Left lung (tissue), 4 donors: ENCODE measurements at regions not wholly inside any gene's neighbourhood (a gene's known extent, or its start where the extent isn't known, plus 50 kb on each side); places are given as distances from the start of the nearest gene placed in this dataset.

Source experiments
- ATAC-seq: fragments of 200-7000 bp; cut with Tn5 transposase; one replicate; pipeline ENCODE4 v1.9.1; 2020; ENCODE audit warnings: moderate library complexity
- DNase-seq, 4 donors: peaks; one replicate each; pipeline ENCODE4 v3.0.0-alpha.2; 2013 to 2020
- H3K27ac ChIP-seq, 2 donors: fragments of 200-600 bp; sonication (generic) in 1 of 2; one replicate each; pipeline versions ENCODE4 v1.5.0 to v1.8.0; 2020 to 2021
- H3K27me3 ChIP-seq, 2 donors: fragments of 200-600 bp; sonication (generic) in 1 of 2; one replicate each; pipeline versions ENCODE4 v1.5.0 to v1.8.0; 2020 to 2021
- H3K36me3 ChIP-seq, 2 donors: fragments of 200-600 bp; sonication (generic) in 1 of 2; one replicate each; pipeline versions ENCODE4 v1.5.0 to v1.8.0; 2020 to 2021
- H3K4me1 ChIP-seq, 2 donors: fragments of 200-600 bp; one replicate each; pipeline ENCODE4 v1.8.0; 2021
- H3K4me3 ChIP-seq, 2 donors: fragments of 200-600 bp; sonication (generic) in 1 of 2; one replicate each; pipeline versions ENCODE4 v1.5.0 to v1.8.0; 2020 to 2021; ENCODE audit warnings: mild to moderate bottlenecking in 1 of 2
- H3K9me3 ChIP-seq, 2 donors: fragments of 200-600 bp; sonication (generic) in 1 of 2; one replicate each; pipeline versions ENCODE4 v1.5.0 to v1.8.0; 2020 to 2021
- intact Hi-C, 2 donors: fragments of 100-400 bp; cut with DNase I; formaldehyde crosslinking; loops; one replicate each; pipeline versions ENCODE4 v1.11.2 to v1.14.2; 2022
- TF ChIP-seq, protein P1 (sequence below), 2 donors: fragments of 200-600 bp; sonication (generic) in 1 of 2; IDR thresholded peaks; one replicate each; pipeline versions ENCODE4 v1.5.0 to v1.8.0; 2021; ENCODE audit warnings: antibody characterized with exemption in 2 of 2
- donor health status: DM: no; HTN: yes; CAD: no.
- donor health status: DM: no; HTN: no; CAD: no.

- Histone ChIP-seq H3K4me3 (no peak overlapping the region), H3K9me3 (no peaks in the 10 kb centered on the region), H3K4me1 (no peaks in the 10 kb centered on the region), H3K36me3 (no peaks in the 10 kb centered on the region), H3K27me3 (peaks cover 0 to 10% of the 10 kb centered on the region in 2 donors), H3K27ac (no peak overlapping the region)
- TF ChIP-seq, protein P1, sequence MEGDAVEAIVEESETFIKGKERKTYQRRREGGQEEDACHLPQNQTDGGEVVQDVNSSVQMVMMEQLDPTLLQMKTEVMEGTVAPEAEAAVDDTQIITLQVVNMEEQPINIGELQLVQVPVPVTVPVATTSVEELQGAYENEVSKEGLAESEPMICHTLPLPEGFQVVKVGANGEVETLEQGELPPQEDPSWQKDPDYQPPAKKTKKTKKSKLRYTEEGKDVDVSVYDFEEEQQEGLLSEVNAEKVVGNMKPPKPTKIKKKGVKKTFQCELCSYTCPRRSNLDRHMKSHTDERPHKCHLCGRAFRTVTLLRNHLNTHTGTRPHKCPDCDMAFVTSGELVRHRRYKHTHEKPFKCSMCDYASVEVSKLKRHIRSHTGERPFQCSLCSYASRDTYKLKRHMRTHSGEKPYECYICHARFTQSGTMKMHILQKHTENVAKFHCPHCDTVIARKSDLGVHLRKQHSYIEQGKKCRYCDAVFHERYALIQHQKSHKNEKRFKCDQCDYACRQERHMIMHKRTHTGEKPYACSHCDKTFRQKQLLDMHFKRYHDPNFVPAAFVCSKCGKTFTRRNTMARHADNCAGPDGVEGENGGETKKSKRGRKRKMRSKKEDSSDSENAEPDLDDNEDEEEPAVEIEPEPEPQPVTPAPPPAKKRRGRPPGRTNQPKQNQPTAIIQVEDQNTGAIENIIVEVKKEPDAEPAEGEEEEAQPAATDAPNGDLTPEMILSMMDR (IDR thresholded peaks at IDR 0.05), result no peak
- intact Hi-C loops, result no loop called here
- ATAC-seq (no peak), DNase-seq (no peak)
Observed at GRCh38 chr20:24096864-24097450, 108.4 kb upstream of the GGTLC1 start.

DNA sequence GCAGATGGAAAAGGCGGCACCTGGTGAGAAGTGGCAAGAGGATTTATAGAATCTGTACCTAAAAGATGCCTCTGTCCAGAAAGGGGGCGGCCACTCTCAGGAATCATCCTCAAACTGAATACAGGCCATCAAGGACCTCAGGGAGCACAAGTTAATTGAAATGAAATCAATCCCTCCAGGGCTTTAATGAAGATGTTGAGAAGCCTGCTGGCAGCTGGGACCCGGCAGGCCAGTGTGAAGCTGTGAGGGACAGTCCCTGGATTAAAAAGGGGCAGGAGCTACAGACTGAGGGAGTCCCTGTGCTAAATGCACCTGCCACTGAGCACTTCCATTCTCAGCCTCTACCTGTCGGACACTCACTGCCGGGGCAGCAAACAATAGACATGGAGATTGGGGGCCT, 107.7 kb upstream of the GGTLC1 start:
- Histone ChIP-seq H3K9me3 (no peaks in the 10 kb centered on the region), H3K4me3 (no peak overlapping the region), H3K4me1 (no peaks in the 10 kb centered on the region), H3K36me3 (no peaks in the 10 kb centered on the region), H3K27ac (no peak overlapping the region), H3K27me3 (peaks cover 0 to 10% of the 10 kb centered on the region in 2 donors)
- no peak for DNase-seq
- intact Hi-C loops, result no loop called here
- TF ChIP-seq, protein P1 (IDR thresholded peaks at IDR 0.05), result no peak
- no peak for ATAC-seq

DNA sequence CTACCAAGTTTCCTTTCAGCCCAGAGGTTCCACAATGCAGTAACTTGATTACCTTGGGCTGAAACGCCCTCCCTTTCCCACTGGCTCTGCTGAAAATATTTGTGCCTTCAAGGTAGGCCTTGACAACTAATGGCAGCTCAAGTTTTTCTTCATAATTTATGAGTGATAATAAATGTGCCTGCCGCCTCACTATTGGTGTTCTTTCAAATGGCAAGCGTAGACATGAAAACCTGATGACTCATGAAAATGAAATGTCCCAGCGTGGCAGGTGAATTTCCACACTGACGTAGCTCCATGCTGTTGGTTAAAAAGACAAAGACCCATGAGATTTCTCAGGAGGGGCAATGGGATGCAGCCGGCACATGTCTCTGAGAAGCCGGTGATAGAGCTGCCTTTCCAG, 107.2 kb upstream of the GGTLC1 start:
- H3K36me3 ChIP-seq, result no peaks in the 10 kb centered on the region
- H3K27ac ChIP-seq, result no peak overlapping the region
- intact Hi-C loops, result no loop called here
- no peaks in the 10 kb centered on the region for H3K4me1 ChIP-seq
- TF ChIP-seq, protein P1 (IDR thresholded peaks at IDR 0.05), result no peak
- peaks cover 0 to 14% of the 10 kb centered on the region in 2 donors for H3K27me3 ChIP-seq
- no peak overlapping the region for H3K4me3 ChIP-seq
- no peaks in the 10 kb centered on the region for H3K9me3 ChIP-seq
- ATAC-seq (no peak), DNase-seq (no peak)

- ATAC-seq, result no peak
- H3K4me3 ChIP-seq, result no peak overlapping the region
- H3K27ac ChIP-seq, result no peak overlapping the region
- no peaks in the 10 kb centered on the region for H3K9me3 ChIP-seq
- intact Hi-C loops, result no loop called here
- no peak for DNase-seq
- H3K36me3 ChIP-seq, result no peaks in the 10 kb centered on the region
- TF ChIP-seq, protein P1 (IDR thresholded peaks at IDR 0.05), result no peak
- peaks cover 0 to 14% of the 10 kb centered on the region in 2 donors for H3K27me3 ChIP-seq
- no peaks in the 10 kb centered on the region for H3K4me1 ChIP-seq
Observed at GRCh38 chr20:24095303-24095702, 106.7 kb upstream of the GGTLC1 start.

DNA sequence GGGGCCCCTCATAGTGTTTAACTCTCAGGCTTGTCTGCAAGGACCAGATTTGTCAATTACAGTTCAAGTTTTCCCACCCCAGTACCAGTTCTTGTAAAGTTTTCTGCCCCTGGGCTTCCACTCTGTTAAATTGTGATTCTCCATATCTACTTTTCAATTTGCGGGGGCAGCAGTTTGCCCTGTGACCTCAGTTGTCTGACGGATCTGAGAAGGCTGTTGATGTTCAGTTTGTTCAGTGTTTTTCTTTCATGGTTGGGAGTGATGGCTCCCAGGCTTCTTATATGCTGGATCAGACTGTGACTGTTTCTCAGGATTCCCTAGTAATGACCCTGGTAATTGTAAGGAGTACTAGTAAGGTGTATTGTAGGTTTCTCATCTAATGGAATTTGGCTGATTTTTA, 101.0 kb upstream of the GGTLC1 start:
- DNase-seq (no peak), ATAC-seq (no peak)
- Histone ChIP-seq H3K27ac (no peak overlapping the region), H3K4me3 (no peak overlapping the region), H3K36me3 (no peaks in the 10 kb centered on the region), H3K4me1 (no peaks in the 10 kb centered on the region), H3K9me3 (no peaks in the 10 kb centered on the region), H3K27me3 (peaks cover 0 to 4% of the 10 kb centered on the region in 2 donors)
- TF ChIP-seq, protein P1 (IDR thresholded peaks at IDR 0.05), result no peak
- intact Hi-C loops, result no loop called here
